C4-2B (cell line): ENCODE measurements at regions not wholly inside any gene's neighbourhood (a gene's known extent, or its start where the extent isn't known, plus 50 kb on each side); places are given as distances from the start of the nearest gene placed in this dataset.

Source experiments
- CTCF ChIP-seq: fragments of 450-650 bp; conservative IDR thresholded peaks from 2 replicates; pipeline ENCODE4 v1.5.1; 2017; ENCODE audit warnings: mild to moderate bottlenecking
- ZFX ChIP-seq: fragments of 450-650 bp; IDR thresholded peaks from 2 replicates; pipeline ENCODE4 v1.6.1; 2017

GRCh38 chr7:85376589-85376988 is 189.7 kb upstream of the SEMA3D start:
- TF ChIP-seq CTCF (no peak), ZFX (no peak)
